Posterior vena cava (tissue), 2 donors: ENCODE measurements at regions not wholly inside any gene's neighbourhood (a gene's known extent, or its start where the extent isn't known, plus 50 kb on each side); places are given as distances from the start of the nearest gene placed in this dataset.
"Not testable (repeated sequence)": the region's sequence is repeated elsewhere in the genome, so short reads cannot be mapped to it uniquely, and the experiment has no call there.

ENCODE experiments used
- DNase-seq: peaks from one replicate; pipeline ENCODE4 v3.0.0-alpha.2; 2020; ENCODE audit warnings: low spot score
- intact Hi-C, 2 donors: fragments of 100-400 bp; cut with DNase I; formaldehyde crosslinking; loops; one replicate each; pipeline versions ENCODE4 v1.14.1 to v1.14.2; 2022 to 2023
- donor health status: DM: yes; HTN: yes; CAD: no.
- donor health status: DM: yes; HTN: yes; CAD: no.

DNA sequence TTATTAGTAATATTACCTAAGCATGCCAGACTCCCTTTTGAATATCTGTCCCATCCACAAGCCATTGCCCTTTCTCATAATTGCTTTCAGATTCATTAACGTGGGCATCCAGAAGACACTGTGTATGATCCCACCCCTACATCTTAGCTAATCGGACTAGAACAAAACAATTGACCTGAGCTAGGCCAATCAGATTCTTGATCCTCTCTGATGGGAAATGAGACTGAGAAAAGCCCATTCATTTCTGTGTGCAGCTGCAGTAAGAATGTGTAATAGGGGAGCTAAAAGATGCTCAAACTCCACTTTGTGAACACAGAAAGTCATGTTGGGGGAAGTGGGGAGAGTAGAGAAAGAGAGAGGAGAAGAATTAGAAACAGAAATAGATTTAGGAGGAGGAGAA, 281.7 kb upstream of the G2E3 start:
- DNase-seq, result no peak
- intact Hi-C loops, result no loop called here

DNA sequence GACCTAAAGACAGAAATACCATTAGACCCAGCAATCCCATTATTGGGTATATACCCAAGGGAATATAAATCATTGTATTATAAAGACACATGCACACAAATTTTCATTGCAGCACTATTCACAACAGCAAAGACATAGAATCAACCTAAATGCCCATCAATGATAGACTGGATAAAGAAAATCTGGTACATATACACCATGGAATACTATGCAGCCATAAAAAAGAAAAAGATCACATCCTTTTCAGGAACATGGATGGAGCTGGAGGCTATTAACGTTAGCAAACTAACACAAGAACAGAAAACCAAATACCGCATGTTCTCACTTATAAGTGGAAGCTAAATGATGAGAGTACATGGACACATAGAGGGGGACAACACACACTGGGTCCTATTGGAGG, 280.1 kb upstream of the G2E3 start:
- intact Hi-C loops, DNase-seq: not testable (repeated sequence)

DNA sequence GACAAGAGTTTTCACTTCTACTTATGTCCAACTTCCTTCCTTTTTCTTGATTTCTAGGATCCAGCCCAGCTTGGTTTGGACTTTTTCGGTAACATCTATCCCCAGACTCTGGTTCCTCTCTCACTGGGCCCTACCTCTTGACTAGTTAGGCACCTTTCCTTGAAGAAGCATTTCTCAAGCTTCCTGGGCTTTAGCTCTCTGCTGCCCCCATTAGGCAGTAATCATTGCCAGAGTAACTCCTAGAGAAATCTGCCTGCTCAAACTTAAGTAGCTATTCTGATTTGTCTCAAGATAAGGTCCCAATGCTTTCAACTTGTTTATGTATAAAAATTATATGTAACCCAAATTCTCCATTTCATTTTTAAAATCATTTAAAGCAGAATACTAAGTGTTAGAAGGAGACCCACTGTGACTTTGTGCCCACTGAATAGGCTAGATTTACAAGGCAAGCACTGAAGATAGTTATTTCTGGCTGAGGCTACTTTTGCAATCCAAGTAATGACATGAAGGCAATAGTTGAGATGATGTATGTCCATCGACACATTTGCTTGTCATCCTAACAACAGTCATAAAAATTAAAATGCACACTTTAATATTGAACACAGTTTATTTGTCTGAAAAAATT, 275.0 kb upstream of the G2E3 start:
- DNase-seq, result no peak

DNA sequence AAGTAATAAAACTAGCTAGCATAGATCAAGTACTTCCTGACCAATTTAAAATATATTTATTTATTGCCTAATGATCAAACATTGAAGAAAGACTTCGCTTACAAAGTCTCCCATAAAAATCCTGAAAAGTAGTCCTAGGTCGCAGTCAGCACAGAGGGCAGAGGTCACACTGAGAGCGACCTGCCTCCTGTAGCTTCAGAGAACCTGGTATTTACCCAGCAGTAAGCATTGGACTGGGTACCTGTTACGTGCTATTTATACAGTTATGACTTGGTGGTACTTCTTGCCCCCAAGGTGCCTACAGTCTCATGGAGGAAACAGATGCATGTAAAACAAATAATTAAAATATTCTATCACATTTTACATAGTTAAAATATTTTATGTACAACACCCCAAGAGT, 274.1 kb upstream of the G2E3 start:
- intact Hi-C loops, result no loop called here

More for the DNA sequence above, 275.0 kb upstream of the G2E3 start:
- intact Hi-C loops, result no loop called here

DNA sequence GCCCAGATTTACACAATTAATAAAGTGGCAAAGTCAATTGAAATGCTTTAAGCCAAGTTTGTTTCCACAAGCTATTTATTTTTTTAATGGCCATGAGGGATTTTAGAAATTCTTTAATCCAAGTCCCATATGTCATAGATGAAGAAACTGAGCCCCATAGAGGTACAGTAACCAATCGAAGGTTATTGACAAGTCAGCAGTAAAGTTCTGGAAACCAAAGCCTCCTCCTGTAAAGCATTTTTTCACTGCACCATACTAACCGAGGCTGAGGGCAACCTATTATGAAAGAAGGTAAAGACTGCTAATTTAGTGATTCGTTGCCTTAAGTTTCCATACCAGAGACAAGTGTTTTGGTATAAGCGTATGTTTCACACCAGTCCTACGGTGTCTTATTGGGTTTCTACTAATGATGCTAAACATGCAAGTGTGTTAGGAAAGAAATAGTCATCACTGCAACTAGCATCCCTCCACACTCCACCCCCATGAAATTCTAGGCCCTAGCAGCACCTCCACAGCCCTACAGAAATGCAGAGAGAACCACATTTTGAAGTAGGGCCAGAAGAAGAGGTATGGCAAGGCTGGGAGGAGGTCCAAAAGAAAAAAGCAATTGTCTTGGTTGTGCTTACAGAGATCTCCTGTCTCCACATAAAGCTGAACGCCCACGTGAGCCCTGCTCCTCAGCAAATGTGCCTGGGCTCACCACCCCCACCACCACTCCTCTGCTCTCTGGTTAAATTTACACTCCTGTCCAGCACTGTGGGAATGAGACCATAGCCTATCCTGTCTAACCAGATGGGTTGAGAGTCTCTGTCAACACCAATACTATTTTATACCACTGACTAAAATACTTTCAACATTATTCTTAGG, 271.1 kb upstream of the G2E3 start:
- intact Hi-C loops, result no loop called here
- DNase-seq, result no peak

More for the DNA sequence above, 274.1 kb upstream of the G2E3 start:
- DNase-seq, result no peak

DNA sequence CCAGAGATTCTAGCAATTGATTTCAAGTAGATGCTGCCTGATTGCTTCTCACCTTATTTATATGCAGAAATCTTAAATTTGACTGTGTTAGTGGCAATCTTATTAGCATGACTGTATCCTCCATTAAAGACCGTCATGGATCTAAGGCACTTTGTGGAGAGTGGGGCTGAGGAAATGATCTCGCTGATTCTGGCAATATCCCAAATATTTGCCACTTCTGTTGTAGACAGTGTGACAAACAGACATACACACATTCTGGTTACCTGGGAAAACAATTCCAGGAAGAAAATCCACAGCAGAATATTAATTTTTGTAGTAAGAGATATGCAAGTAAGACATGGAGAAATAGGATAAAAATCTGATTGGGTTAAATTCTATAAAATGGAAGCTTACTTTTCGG, 269.0 kb upstream of the G2E3 start:
- DNase-seq, result no peak
- intact Hi-C loops, result no loop called here

DNA sequence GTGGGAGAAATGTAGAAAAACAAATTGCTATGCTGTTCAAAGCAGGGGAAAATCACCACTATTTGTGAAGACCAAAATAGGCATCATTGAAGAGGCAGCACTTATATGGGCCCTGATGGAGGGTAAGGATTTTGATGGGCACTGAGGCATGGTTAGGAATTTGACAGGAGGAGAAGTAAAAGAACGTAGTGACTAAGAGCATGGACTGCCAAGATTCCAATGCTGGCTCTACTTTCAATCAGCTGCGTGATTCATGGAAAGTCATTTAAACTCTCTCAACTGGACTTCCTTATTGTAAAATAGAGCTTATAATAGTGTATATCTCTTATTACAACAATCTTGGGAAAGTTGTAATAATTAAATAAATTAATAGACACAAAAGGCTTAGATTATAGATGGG, 267.7 kb upstream of the G2E3 start:
- DNase-seq, result no peak
- intact Hi-C loops, result no loop called here

DNA sequence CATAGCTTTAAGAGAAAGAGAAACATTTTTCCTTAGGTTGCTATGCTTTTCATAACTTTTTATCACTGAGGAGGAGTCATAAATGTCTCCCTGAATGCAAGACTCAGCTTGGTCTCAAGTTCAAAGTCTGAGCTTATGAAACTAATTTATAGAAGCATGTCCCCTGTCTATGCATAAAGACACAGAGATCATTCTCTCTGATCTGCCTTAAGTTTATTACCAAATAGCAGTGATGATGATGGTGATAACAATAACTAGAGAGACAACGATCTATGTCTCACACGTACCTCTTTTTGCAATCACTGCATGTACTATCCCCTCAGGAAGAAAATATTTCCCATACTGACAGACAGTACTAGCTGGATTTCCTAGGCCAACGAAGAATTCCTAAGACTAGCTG, 266.4 kb upstream of the G2E3 start:
- intact Hi-C loops, result no loop called here
- DNase-seq, result no peak

DNA sequence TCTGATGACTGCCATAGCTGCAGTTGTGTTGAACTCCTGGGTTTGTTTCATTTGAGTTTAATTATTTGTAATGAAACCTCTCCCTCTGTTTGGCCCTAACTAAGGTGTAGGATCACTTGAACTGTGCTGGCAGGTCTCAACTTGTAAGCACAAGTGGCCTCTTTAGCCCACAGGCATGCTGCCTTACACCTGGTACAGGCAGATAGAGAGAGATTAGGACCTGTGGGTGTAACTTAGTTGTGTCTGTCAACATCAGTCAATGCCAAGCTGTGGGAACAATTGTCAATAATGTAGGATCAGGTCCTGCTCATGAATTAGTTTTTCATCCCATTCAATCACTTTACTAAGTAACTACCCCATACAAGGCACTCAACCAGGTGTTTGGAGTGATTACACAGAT, 263.0 kb upstream of the G2E3 start:
- no peak for DNase-seq
- intact Hi-C loops, result no loop called here

DNA sequence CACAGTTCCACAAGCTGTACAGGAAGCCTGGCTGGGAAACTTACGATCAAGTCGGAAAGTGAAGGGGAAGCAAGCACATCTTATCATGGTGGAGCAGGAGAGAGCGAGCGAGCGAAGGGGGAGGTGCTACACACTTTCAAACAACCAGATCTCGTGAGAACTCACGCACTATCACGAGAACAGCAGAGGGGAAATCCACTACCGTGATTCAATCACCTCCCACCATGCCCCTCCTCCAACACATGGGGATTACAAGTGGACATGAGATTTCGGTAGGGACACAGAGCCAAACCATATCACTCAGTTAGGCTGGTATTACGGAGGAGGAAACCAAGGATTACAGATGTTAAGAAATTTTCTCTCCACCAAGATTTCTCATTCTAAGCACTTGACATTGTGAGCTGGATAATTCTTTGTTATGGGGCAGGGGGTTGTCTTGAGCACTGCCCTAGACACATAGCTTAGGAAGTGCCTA, 262.0 kb upstream of the G2E3 start:
- intact Hi-C loops, result no loop called here
- DNase-seq, result no peak

DNA sequence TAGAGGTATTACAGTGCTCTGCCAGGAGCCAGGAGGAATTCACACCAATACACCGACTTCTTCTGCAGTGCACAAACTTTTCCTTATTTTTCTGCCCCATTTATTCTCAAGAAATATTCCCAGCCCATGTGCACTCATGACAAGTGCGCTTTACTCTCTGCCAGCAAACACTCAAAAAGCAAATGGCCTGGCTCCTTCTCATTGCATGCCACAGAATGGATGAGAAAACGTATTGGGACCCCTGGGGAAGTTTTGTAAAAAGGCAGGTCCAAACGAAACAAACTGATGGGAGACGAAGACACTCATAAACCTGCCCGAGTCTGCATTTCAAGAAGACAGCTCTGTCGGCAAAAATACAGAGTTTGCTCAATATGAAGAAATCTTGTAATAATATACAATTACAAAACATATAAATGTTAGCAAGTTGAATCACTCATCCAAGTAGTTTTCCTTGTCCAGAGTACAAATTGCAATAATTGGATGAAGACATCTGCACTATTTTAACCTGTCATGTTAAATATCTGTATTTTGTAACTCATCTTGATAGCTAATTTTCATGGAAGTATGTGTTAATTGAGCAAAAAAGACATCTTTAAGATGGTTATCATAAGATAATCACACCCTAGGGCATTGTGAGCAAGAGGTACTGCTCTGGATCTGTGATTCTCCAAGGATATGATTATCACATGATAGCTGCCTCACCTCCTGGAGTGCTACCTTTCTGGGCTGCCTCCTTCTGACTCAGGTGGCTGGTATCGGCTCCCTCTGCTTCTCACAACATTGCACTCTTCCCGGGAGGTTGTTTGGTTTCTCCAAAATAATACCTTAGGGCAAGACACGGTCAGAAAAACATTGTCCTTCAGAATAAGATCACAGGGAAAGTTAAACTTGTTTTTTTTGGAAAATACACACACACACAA, 260.8 kb upstream of the G2E3 start:
- intact Hi-C loops, result no loop called here
- no peak for DNase-seq

DNA sequence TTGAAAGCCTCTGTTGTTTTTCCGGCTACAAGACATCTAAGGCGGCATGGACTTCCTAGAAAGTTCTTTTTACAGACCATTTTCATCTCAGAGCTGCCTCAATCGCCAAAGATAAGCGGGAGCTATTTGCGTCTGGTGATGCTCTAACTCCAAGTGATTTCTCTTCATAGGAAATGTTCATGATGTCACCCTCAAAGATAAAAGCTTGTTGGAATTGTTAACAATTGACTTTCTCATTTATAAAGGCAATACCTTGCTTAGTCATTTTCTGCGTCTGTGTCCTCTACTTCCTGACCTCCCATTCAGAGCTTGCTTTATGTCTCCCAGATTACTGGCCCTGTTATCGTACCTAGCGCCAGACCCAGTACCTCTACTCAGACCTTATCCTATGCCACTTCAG, 259.0 kb upstream of the G2E3 start:
- intact Hi-C loops, result no loop called here
- no peak for DNase-seq

DNA sequence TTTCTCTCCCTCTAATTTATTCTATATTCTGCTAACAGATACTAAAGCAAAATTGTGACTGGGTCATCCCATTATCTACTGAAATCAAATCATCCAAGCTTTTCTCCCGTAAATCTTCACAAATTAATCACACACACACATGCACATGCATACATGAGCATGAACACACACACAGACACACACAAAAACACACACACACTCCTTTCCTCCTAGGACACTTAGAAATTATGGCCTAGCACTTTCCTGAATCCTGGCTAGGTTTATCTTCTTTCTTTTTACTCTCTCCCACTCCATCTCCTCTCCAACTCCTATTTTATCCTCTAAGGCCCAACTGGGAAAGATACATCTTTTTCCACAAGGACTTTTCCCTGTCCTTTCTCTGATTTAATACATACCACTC, 255.6 kb upstream of the G2E3 start:
- DNase-seq, result no peak
- intact Hi-C loops, result no loop called here

DNA sequence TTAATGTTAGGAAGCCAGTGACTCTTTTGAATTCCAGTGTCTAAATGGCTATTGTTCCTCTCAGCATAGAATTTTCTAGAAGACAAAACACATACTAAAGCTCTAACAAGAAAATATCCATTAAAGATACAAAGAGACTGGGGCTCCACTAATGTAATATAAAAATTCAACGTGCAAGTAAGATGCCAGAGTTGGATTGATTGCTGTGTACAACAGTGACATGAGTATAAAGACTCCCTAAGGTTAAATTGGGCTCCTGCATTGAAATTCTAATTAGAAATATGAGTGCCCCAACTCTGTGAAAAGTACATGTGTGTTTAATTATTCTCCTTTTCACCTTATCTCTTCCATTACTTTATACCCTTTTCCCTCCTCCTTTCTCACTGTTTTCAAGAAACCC, 253.6 kb upstream of the G2E3 start:
- no peak for DNase-seq
- intact Hi-C loops, result no loop called here

DNA sequence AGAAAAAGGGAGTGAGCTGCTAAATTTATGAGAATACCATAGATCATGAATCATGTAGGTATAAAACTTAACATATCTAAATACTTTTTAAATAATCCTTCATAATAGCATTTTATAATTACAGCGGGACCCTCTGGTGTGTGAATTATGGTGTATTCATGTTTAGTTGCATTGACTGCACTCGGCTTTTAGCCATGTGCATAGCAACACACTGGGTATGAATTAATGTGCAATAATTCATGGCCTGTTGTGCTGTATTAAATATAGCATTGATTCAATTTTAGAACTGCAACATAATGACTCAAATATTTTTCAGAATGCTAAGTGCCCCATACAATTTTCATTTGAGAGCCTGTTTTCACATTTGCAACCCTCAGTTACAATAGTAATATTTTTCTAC, 249.6 kb upstream of the G2E3 start:
- intact Hi-C loops, result no loop called here
- no peak for DNase-seq

DNA sequence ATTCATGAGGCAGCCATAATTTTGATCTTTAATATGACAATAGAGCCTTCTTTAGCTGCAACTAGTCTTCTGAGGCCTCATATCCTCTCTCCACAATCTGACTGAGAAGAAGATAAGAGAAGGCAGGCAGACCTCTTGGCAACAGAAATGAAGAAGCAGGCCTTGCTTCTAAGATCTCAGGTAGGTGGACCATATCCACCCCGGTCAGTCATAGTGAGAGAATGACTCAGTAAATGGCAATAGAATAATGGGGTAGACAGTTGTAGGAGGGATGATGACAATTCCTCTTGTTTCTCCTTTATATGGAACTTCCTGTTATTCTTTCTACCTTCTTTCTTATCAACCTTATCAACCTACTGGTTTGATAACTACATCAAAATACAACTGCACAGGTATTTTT, 246.7 kb upstream of the G2E3 start:
- no peak for DNase-seq
- intact Hi-C loops, result no loop called here

DNA sequence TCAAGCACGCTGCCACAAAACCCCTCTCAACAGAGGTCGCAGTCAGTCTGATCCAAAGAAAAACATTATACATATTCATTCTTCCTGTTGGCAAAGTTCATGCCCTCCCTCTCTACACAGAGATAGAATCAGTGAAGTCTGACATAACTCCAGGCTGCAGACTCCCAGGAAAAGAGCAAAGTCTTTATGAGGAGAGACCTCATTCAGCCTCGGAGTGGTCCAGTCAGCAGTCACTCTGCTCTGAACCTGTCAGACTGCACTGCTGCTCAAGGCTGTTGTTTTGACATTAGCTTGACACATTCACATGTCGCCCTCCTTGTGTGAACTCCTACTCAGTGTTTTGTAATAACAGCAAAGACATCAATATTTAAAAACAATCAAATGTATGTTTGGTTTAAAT, 241.2 kb upstream of the G2E3 start:
- intact Hi-C loops, result no loop called here
- DNase-seq, result no peak

DNA sequence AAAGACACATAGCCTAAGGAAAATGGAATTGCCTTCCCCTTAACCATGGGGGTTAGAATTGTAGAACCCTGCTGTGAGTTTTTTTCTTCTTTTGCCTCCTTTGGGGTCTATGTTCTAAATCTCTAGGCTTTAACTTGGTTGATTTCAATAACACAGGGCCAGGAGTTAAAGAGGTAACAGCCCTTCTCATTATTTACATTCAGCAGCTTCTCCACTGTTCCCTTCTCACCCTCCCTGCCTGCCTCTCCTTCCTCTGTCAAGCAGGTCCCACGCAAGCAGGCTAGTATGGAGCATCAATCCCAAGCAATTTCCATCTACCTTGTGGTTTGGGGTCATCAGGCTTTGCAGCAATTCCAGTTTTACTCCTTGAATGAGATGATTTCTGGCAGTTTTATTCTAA, 236.1 kb upstream of the G2E3 start:
- no peak for DNase-seq
- intact Hi-C loops, result no loop called here

DNA sequence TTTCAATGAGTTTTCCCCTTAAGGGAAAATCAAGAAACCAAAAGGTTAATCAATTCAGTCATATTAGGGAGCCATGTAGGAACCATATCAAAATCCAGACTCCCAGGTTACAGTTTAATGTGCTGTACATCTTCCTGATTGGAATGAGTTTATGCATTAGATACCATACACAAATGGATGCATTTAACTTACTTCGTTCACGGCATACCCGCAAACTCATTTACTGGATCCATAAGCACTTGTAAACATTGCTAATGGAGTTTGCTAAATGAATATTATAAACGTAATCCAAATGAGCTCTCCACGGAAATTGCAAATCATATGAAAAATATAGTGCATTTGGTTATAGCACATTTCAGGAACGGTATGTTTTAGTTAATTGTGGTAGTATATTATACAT, 228.9 kb upstream of the G2E3 start:
- intact Hi-C loops, result no loop called here

DNA sequence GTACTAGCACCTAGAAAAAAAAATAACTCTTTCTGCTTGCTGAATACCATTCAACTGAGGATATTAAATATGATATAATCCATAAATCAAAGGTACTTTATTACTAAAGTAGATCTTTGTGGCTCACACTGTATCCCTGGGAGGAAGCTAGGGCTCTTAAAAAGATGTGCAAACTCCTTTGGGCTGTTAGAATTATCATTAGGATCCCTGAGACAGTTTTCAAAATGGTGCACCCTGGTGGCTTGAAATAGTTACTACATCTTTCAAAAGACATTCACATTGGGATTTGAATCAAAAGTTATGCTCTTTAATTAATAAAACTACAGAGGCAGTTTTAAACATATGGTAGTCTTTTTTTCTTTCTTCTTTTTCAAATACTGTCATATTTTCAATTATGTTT, 228.5 kb upstream of the G2E3 start:
- no peak for DNase-seq
- intact Hi-C loops, result no loop called here

More for the DNA sequence above, 228.9 kb upstream of the G2E3 start:
- no peak for DNase-seq
